GM21737 (cell line): ENCODE measurements at regions not wholly inside any gene's neighbourhood (a gene's known extent, or its start where the extent isn't known, plus 50 kb on each side); places are given as distances from the start of the nearest gene placed in this dataset.
"Not testable (repeated sequence)": the region's sequence is repeated elsewhere in the genome, so short reads cannot be mapped to it uniquely, and the experiment has no call there.

Experiments used
- ATAC-seq: cut with Tn5 transposase; IDR thresholded peaks from one replicate; pipeline ENCODE4 v1.9.1; 2021; ENCODE audit warnings: mild to moderate bottlenecking, moderate library complexity; ENCODE audit not compliant: unreplicated experiment

DNA sequence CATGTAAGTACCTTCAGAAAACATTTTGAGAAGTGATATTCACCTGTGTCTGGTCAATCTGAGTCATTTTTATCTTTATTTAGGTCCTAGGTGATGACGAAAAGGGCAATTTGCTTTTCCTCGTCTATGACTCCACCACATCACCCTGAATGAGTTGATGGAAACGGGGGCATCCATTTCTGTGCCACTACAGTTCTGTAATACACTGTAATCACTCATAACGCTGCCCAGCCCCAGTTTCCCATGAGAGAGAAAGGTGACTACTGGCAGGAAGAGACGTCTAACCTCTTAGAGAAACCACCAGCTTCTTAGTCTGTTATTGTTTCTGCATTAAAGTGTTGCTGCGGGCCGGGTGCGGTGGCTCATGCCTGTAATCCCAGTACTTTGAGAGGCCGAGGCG lies 205.3 kb upstream of the MKLN1 start:
- ATAC-seq, result no peak

DNA sequence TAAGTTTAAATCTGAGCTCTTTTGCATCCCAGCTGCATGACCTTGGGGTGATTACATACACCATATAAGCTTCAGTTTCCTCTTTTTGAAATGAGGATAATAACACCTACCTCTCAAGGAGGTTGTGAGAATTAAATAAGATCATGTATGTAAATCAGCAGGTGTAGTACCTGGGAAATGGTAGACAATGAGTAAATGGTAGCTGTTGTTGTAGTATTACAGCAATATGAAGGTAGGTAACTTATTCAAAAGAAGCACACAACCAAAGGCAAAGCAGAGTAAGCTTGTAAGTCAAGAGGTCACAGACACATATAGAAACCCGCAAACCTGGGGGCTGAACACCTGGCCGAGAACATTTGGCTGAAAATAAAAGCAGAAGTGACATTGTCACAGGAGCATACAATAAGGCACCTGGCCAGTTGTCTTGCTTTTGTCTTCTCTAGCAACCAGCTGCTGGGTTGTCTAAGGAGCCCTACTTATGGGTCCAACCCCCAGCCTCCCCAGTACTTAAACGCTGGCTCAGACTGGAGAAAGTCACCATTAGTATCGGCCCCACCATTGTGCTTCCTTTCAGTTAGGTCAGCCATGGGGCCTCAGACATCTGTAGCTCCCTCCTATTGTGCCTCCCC lies 203.6 kb upstream of the MKLN1 start:
- ATAC-seq, result peak; percentile 93

DNA sequence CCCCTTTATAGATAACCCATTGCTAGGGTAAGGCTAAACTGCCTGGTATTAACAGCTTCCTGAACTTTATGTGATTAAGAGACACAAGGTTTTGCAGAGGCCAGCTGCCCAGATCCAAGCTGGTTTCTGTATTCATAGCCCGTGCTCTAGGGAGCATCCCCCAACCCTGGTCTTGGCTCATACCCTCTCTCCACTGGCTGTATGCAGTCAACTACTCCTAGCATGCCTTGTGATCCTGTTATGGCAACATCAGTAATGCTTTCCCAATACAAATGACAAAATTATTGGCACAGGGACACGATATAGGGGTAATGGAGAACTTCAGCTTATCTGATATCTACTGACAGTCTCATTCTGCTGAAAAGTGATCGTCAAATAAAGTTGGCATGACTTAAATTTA lies 202.8 kb upstream of the MKLN1 start:
- ATAC-seq, result no peak

DNA sequence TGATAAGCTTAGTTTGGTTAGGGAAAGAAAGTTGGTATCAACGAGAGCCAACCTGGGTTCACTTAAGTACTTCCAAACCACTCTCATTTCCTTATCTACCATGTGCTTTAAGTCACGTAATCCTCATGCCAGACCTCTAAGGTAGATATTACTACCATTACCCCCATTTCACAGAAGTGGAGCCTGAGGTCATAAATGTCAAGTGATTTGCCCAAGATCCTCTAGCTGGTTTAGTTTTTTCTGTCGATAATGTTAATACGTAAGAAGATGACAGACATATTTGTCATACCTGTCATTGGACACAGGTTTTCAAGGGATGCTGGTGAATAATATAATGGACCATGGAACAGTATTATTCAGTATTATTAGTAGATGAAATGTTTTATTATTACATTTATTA lies 197.4 kb upstream of the MKLN1 start:
- ATAC-seq, result no peak

DNA sequence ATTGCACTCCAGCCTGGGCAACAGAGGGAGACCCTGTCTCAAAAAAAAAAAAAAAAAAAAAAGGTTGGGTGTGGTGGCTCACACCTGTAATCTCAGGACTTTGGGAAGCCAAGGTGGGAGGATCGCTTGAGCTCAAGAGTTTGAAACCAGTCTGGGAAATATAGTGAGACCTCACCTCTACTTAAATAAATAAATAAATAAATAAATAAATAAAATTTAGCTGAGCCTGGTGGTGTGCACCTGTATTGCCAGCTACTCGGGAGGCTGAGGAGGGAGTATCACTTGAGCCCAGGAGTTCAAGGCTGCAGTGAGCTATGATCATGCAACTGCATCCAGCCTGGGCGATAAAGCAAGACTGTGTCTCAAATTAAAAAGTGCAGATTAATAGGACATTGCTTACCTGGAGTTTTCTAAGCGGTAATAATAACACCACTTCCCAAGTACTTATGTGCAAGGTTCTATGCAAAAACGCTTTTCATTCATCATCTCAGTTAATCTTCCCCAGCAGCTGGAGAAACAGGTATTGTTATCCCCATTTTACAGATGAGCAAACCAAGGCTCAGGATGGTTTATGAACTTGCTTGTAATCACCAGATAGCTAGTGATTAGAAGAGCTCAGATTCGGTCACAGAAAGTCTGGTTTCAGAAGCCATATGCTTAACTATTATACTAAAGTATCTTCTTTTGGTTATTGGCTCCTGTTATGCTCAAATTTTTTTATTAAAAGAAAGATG lies 196.5 kb upstream of the MKLN1 start:
- no peak for ATAC-seq

DNA sequence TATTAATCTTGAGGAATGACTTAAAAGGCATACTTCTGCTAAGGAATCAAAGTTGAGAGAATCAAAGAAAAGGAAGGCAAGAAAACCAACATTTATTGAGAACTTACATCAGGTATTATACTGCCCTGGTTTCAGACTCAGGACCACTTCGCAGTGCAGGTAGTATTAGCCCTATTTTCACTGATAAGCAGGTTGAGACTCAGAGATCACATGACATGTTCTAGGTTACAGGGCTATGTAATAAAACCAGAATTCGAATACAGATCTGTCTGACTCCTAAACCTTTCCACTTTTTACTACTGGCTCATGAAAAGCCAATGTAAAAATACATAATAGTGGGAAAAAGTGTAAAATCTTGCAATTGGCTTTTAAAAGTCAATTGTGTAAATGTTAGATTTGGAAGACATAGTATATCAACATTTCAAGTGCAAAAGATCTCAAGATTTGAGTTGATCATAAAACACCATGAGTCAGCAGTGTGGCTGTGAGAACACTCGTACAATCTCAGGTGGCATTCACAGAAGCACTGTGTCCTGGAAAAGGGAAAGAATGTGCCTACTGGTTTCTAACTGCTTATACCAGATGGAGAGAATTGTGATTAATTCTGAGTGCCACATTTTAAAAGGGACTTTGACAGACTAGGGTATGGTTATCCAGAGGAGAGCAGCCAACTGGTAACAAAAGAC lies 195.8 kb upstream of the MKLN1 start:
- no peak for ATAC-seq

DNA sequence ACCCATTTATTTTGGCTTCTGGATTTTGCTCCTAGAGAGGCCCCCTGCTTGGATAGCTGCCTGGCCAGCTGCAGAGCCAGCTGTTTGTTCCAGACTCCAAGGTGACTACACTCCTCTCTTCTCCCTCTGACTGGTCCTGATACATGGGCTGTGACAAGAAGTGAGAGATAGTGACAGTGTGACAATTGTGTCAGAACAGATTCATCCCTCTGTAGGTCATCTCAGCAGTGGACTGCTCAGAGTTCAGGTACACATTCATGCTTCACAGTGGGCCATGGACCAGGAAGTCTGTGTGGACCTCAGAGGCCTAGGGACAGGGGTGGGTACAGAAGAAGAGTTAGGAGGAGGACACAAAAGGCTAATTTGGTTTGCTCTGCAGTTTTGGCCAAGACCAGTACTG lies 188.2 kb upstream of the MKLN1 start:
- ATAC-seq, result no peak

DNA sequence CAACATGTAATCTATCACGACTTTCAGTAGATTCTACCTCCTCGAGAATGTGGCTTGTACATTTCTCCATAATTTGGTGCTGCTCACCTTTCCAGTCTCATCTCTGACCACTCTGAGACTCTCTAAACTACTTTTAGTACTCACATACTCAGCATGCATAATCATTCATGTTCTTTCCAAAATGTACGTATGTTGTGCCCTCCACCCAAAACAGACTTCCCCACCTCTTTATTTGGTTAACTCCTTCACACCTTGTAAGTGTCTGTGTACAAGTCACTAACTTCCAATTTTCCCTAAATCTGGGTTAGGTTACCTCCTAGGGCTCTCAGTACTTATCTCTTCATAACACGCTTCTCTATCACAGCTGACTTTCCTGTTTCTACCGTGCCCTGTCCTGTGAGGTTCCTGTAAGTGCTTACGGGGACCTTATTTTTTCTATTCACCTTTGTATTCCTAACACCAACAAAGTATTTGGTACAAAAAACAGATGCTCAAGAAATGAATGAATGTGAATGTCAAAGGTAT lies 186.2 kb upstream of the MKLN1 start:
- ATAC-seq, result no peak

DNA sequence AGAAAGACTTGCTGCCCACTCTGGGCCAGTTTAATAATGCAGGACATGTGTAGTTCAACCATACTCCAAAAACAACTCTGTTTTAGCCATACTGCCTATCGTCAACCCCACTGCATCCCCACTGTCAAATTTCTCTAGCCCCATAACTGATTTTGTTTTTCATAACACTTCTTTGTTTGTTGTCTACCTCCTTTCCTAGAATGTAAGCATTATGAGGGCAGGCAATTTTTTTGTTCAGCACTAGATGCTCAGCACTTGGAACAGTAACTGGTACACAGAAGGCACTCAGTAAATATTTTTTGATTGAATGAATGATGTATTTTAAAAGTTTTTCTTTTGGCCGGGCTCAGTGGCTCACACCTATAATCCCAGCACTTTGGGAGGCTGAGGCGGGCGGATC lies 183.8 kb upstream of the MKLN1 start:
- ATAC-seq, result no peak

DNA sequence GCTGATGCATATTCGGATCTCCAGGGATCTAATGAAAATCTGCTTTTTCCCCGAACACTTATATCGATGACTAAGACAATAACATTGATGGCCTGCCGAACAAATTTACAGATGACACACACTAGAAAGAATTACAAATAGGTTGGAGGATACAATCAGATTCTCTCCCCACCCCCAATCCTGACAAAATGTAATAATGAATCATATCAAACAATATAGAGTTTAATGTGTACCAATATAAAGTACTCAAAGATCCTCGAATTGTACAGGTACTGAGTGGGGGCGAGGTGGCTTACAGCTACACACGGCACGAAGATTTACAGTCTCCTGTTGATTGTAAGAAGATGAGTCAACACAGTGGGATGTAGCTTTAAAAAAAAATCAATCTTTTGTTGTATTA lies 182.7 kb upstream of the MKLN1 start:
- ATAC-seq, result no peak

DNA sequence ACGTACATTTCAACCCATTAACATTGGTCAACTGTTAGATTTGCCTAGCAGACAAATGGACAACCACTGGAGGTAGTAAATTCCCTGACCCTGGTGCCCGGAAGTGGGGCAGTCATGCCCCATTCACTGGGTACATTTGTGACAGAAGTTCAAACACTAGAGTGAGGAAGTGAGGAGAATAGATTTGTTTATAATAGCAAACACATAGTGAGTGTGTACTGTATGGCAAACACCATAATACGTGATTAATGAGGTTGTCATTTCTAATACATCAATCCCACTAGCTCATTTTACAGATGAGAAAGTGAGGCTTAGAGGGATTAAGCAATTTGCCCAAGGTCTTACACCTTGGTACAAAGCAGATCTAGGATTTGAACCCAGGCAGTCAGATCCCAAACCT lies 181.9 kb upstream of the MKLN1 start:
- ATAC-seq, result no peak

DNA sequence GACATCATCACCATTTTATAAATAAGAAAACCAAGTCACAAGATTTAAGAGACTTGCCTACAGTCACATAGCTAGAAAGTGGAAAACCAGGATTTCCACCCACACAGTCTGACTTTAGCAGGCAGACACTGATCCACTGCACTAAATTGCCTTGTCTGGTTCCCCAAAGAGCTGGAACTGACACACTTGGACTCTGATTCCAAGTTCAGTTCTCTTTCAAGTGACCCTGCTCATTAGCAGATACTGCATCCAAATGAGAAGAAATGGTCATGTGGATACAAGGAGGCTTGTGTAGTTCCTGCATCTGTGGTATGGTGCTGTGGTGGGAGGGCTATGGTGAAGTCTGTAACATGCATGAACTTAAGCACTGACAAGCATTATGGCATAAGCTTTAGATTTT lies 180.1 kb upstream of the MKLN1 start:
- no peak for ATAC-seq

DNA sequence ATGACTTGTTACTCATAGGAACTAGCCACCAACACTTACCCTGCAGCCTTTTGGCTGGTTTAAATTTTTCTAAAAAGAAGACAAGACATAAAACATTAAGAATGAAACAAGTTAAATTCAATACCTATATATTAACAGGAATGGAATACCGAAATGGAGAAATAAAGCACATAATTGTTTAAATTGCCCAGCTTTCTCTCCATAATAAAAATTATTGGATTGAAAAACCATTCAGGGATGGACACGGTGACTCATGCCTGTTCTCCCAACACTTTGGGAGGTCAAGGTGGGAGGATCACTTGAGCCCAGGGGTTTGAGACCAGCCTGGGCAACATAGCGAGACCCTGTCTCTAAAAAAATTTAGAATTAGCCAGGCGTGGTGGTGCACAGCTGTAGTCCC lies 179.4 kb upstream of the MKLN1 start:
- ATAC-seq, result no peak

DNA sequence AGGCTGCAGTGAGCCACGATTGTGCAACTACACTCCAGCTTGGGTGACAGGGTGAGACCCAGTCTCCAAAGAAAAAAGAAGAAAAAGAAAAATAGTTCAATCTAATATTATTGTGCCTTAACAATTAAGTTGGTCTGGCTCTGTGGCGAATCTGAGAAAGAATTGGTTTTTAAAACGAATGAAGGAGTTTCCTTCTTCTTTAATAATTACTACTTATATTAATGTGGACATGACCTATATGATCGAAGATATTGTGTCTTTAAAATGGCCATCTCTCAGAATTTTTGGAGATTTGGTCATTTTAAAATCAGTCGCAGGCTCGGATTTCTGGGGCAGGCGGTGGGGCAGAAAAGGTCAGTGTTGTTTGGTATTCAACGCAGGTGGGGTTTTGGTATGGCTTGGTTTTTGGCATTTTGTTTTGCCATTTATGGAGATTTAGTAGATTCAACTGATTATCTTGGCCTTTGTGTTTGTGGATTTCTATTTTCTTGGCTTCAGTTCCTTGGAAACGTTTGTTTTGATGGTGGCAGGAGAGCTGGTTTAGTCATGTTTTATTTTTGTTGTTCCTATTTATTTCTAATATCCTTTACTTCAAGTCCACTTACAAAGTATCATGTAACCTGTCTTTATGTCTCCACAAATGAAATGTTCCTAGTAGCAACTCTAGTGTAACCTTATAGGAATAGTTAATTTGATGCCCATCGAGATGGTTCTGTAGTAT lies 178.8 kb upstream of the MKLN1 start:
- no peak for ATAC-seq

DNA sequence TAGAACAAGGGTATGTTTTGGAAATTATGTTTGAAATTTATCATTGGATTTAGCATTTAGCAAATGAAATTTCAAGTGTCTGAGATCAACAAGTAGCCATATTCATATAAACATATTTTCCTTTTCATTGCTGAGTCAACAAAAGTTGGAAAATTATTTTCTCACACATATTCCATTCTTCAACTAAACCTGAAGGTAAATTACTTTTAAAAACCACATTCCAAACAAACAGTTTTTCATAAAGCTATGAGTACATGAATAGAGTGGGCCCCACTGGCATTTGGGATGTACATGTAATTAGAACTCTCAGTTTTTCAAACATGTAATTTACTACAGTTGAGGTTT lies 178.3 kb upstream of the MKLN1 start:
- no peak for ATAC-seq

DNA sequence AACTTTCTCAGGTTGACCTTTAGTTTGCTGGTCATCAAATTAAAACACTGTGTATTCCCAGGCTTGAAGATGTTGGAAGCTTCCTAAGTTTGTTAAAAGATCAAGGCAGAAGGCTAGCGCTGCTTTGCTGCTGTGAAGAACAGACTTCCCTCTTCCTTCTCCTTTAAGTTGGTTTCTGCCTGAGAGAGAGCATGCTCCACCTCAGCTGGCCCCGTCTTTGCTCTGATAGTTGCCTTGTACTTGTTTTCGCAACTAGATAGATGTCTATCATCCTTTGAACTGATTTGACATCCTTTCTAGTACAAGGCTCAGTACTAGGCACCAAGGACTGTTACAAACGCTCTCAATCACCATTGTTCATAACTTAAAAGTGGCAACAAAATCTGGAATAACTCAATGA lies 177.8 kb upstream of the MKLN1 start:
- no peak for ATAC-seq

DNA sequence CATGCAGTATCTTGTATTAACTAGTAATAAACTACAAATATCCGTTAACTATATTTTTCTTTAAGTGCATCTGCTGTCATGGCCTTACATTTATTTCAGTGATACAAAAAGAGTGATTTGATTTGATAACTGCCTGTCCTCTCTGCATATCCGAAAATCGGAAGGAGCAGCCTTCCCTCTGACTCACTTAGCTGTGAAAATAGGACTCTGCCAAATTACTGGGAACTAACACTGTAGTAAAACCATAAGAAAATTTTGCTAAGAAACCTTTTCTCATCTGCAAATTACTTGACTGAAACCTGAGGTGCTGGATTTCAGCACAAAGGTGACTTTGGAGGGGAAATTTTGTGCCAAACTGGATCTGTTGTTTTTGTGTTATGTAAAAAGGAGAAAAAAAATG lies 176.6 kb upstream of the MKLN1 start:
- ATAC-seq, result no peak

DNA sequence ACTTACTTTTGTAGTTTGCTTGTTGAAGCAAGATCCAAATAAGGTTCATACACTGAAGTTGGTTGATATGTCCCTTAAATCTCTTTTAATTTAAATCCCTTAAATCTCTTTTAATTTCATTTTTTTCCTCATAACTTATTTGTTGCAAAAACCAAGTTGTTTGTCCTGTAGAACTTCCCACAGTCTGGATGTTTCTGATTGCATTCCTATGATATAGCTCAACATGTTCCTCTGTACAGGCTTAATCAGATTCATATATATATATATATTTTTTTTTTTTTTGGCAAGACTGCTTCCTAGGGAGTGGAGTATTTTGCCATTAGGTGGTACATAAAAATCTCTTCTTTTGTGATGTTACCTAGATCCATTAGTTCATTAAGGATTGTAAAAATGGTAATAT lies 174.9 kb upstream of the MKLN1 start:
- ATAC-seq, result no peak

DNA sequence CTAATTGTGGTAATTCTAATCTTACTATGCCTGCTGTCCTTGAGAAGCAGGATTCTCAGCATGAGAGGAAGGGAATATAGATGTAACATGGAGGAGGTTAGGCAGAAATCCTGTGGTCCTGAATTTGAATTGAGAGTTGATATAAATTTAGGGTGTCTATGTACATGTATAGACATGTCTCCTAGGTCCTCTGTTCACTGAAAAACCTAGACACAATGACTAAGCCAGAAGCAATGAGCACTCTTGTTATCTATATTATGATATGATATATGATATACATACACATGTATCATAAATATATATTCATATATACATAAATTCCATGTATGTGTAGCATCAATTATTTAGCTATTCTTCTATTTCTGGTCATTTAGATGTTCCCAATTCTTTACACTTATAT lies 173.3 kb upstream of the MKLN1 start:
- no peak for ATAC-seq

DNA sequence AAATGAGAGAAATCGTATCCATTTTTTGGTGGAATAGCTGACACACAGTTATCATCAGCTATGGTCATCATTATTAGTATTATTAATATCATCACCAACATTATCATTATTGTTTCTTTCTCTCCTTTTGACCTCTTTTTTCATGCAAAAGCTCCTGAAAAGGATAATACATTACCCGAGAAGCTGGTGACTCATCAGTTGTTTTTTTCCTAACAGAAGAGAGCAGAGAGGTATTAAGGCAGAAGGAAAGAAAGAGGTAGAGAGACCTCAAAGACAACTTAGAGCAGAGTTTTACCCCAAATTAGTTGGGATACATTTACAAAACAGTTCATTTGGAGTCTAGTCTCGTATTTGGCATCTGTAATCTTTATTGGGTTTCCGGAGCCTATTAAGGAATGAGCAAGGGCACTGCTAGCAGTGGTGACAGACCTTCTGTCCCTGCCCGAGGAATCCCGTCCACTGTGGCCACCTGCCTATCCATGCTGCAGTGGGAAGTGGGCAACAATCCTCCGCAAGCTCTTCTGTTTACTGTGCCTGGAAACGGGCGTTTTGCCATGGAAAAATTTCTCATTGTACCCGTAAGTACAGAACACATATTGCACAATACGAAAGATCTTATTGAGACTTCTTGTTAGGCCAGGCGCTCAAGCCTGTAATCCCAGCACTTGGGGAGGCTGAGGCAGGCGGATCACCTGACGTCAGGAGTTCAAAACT lies 170.0 kb upstream of the MKLN1 start:
- no peak for ATAC-seq

DNA sequence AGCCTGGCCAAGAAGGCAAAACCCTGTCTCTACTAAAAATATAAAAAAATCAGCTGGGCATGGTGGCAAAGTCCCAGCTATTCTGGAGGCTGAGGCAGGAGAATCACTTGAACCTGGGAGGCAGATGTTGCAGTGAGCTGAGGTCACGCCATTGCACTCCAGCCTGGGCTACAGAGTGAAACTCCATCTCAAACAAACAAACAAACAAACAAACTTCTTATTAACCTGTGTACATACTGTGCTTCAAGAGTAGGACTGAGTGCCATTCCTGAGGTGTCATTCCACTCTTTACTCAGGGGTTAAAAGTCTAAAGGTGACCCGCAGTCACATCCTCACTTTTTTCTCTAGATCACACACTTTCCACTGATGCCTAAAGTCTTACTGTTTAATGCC lies 169.4 kb upstream of the MKLN1 start:
- not testable (repeated sequence) for ATAC-seq
